Glutamatergic neuron (in vitro differentiated cells): ENCODE measurements at regions not wholly inside any gene's neighbourhood (a gene's known extent, or its start where the extent isn't known, plus 50 kb on each side); places are given as distances from the start of the nearest gene placed in this dataset.

Source experiments
- DNase-seq: peaks from one replicate; pipeline ENCODE4 v3.0.0; 2022
- H3K27ac Mint-ChIP-seq: one replicate; pipeline ENCODE4 v1.8.0; 2020; ENCODE audit warnings: mild to moderate bottlenecking, mixed read lengths, inconsistent platforms; ENCODE audit not compliant: unreplicated experiment
- H3K27me3 Mint-ChIP-seq: one replicate; pipeline ENCODE4 v1.8.0; 2020; ENCODE audit warnings: mild to moderate bottlenecking, moderate library complexity, mixed read lengths, inconsistent platforms; ENCODE audit not compliant: unreplicated experiment
- H3K36me3 Mint-ChIP-seq: one replicate; pipeline ENCODE4 v1.8.0; 2020; ENCODE audit warnings: mild to moderate bottlenecking, mixed read lengths, inconsistent platforms; ENCODE audit not compliant: unreplicated experiment
- H3K4me1 Mint-ChIP-seq: one replicate; pipeline ENCODE4 v1.8.0; 2020; ENCODE audit warnings: mild to moderate bottlenecking, low read depth, mixed read lengths, inconsistent platforms; ENCODE audit not compliant: unreplicated experiment
- H3K4me3 Mint-ChIP-seq: one replicate; pipeline ENCODE4 v1.8.0; 2020; ENCODE audit warnings: mild to moderate bottlenecking, mixed read lengths, inconsistent platforms; ENCODE audit not compliant: unreplicated experiment
- H3K9me3 Mint-ChIP-seq: one replicate; pipeline ENCODE4 v1.8.0; 2020; ENCODE audit warnings: mild to moderate bottlenecking, moderate library complexity, mixed read lengths, inconsistent platforms; ENCODE audit not compliant: unreplicated experiment
- CTCF ChIP-seq: fragments of 200-600 bp; sonication (generic); IDR thresholded peaks from one replicate; pipeline ENCODE4 v1.5.0; 2021; ENCODE audit not compliant: partially characterized antibody, unreplicated experiment

DNA sequence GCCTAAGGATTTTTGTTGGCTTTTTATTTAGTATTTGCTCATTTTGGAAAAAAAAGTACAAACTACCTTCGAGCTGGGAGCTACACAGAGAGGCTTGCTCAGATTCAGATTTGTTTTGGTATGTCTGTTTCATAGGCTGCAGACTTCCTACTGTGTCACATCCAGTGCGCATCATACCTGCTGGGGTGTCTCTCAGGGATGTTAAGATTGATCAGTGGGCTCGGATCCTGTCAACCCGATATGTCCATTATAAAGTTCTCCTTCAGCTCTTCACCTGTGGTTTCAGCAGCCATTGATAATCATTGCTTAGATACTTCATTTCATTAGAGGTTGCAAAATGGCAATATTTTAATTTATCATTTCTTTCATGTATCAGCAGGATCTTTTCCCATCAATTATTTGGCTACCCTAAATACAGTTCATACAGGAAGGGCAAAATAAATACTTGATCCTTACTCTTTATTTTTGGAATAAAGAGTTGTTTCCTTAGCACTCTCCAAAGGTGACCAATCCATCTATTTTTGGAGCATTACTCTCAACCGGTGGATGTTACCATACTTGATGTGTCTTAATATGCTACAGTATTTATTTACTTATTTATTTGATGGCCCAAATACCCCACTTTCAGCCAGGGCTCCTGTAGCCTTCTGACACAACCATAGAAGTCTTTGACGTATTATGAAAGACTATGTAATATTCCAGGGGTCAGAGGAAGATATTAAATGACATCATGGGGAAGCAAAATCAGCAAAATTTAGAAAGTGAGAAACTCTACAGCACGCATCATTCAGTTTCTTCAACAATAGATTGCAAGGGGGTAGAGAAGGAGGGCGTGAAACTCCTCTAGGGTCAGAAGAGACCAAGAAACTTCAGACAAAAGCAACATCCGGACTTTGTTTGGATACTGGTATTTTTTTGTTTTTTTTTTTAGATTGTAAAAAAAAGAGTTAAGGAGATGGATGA is 55.3 kb upstream of the HNRNPU start:
- no peaks in the 10 kb centered on the region for H3K9me3 Mint-ChIP-seq
- H3K4me3 Mint-ChIP-seq: peak overlapping the region; percentile 88
- no peaks in the 10 kb centered on the region for H3K36me3 Mint-ChIP-seq
- peaks cover 2% of the 10 kb centered on the region for H3K4me1 Mint-ChIP-seq
- H3K27ac Mint-ChIP-seq: no peak overlapping the region
- no peak for DNase-seq
- peaks cover 8% of the 10 kb centered on the region for H3K27me3 Mint-ChIP-seq
- TF ChIP-seq CTCF: no peak

DNA sequence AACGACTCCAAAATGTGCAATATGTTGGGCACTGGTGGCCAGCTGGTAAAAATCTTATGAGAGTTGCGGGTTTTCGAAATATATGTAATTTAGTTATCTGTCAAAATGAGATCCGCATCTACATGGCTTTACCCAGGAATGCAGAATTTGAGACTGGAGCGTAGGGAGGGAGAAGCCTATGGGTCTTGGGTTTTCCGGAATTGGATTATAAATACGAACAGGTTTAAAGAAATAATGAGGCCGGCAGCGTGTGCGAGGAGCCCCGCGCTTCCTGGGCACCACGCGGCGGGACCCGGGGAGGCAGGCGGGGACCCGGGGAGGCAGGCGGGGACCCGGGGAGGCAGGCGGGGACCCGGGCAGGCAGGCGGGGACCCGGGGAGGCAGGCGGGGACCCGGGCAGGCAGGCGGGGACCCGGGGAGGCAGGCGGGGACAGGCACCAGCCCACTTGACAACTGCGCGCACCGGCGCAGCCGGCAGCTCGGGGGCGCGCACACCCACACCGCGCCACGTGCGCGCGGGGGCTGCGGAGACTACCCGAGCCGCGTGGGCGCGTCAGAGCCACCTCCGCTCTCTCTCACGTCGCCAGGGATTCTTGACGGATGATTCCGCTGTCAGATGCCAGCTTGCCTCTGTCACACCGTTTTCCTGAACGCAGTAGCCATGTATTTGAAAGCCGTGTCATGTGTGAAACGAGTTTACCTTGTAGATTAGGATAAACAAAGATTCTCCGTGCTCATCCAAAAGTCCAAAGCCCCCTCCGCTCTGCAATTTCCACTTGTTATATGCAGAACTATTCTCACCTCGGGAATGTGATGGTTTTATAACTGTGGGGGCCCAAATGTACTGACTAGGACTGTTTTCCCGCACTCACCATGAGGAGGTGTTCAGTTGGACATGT is 54.3 kb upstream of the HNRNPU start:
- Mint-ChIP-seq H3K27ac (no peak overlapping the region), H3K4me3 (peak overlapping the region; percentile 95), H3K9me3 (no peaks in the 10 kb centered on the region), H3K4me1 (peaks cover 2% of the 10 kb centered on the region), H3K27me3 (peaks cover 8% of the 10 kb centered on the region), H3K36me3 (no peaks in the 10 kb centered on the region)
- peak; percentile 34 for DNase-seq
- no peak for TF ChIP-seq CTCF

- Mint-ChIP-seq H3K4me3 (peak overlapping the region; percentile 28), H3K4me1 (peaks cover 2% of the 10 kb centered on the region), H3K27me3 (peaks cover 8% of the 10 kb centered on the region), H3K9me3 (no peaks in the 10 kb centered on the region), H3K36me3 (no peaks in the 10 kb centered on the region), H3K27ac (no peak overlapping the region)
- no peak for TF ChIP-seq CTCF
- DNase-seq: no peak
These were observed 52.8 kb upstream of the HNRNPU start for GRCh38 chr1:244917073-244917670.

DNA sequence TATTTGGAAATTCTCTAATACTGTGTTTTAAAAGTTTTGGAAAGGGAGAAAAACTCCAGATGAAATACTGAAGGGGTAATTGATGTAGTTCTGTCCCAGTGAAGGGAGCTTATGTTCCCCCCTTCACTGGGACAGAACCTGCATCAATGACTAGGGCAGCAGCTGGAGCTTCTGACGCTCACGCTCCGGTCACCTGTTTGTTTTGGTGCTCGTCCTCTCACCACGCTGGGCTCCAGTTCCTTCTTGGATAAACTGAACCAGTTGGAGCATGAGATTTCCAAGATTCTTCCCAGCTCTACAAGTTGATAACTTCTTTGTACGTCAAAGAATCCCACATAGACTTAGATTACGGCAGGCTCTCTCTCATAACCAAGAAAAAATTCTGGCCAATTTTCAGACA is 51.4 kb upstream of the HNRNPU start:
- Mint-ChIP-seq H3K27me3 (peaks cover 8% of the 10 kb centered on the region), H3K4me3 (no peak overlapping the region), H3K4me1 (peaks cover 2% of the 10 kb centered on the region), H3K36me3 (no peaks in the 10 kb centered on the region), H3K9me3 (no peaks in the 10 kb centered on the region), H3K27ac (no peak overlapping the region)
- no peak for DNase-seq
- no peak for TF ChIP-seq CTCF
